ENCODE measurements at regions not wholly inside any gene's neighbourhood (a gene's known extent, or its start where the extent isn't known, plus 50 kb on each side); places are given as distances from the start of the nearest gene placed in this dataset.

DNA sequence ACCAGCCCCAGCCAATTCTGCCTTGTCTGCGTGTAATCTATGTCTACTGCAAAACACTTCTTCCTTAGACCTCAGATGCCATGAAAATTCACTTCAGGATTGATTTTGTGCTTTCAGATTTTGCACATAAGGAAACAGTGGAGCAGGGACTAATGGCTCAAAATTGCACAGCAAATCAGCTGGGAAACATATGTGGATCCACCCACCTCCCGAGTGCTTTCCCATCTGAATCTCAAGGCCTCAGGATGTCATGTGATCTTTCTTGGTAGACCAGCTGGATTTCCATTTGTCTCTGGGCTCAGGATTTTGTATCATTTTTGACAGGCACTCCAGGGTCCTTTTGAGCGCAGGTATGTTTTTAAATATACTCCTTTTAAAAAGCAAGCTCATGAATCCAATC lies 158.6 kb downstream of the MIS18A start:
- no peak for TF ChIP-seq JUND (IDR thresholded peaks at IDR 0.05; ENCODE audit: low read depth)
- no peak for DNase-seq (ENCODE audit: low read depth in 1 of 2, low spot score in 1 of 2)
- in situ Hi-C loops (cut with HindIII; ENCODE audit: low pct_unique_long_range_greater_than_20kb, low sequenced_read_pairs) = no loop called here

DNA sequence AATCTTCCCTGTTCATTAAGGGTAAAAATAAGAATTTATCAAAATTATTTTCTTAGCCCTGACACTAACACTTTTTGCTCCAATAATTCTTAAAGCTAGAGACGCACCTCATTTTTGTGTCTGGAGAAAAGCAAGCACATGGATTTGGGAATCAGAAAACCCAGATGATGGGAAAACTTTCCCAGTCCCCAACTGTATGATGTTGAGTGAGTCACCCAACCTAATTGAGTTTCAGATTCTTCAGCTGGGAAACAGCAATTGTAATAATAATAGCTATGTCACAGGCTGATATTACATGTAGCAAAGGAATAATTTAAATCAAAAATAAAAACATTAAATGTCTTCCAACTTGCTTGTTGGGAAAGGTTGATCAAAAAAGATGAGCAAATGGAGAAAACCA lies 159.0 kb downstream of the MIS18A start:
- no peak for TF ChIP-seq JUND (IDR thresholded peaks at IDR 0.05; ENCODE audit: low read depth)
- no peak for DNase-seq (ENCODE audit: low read depth in 1 of 2, low spot score in 1 of 2)
- in situ Hi-C loops (cut with HindIII; ENCODE audit: low pct_unique_long_range_greater_than_20kb, low sequenced_read_pairs) = no loop called here

DNA sequence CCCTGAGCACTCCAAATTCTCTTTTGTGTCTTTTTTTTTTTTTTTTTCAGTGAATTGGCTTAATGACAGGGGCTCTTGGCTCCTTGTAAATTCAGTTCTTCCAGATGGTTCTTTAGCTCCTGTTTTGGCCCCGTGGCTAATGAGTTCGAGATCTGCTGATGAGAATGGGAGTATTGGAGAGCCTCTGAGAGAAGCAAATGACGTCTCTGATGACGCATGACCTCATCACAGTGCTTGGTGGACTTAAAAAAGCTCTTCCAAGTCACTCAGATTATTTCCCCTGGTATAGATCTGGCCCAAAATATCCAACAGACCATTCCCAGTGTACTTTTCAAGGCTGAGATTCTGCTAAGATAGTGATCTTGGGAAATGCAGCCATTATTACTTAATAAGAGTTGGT lies 159.5 kb downstream of the MIS18A start:
- TF ChIP-seq JUND (IDR thresholded peaks at IDR 0.05; ENCODE audit: low read depth) = no peak
- in situ Hi-C loops (cut with HindIII; ENCODE audit: low pct_unique_long_range_greater_than_20kb, low sequenced_read_pairs) = no loop called here
- DNase-seq (ENCODE audit: low read depth in 1 of 2, low spot score in 1 of 2) = no peak

DNA sequence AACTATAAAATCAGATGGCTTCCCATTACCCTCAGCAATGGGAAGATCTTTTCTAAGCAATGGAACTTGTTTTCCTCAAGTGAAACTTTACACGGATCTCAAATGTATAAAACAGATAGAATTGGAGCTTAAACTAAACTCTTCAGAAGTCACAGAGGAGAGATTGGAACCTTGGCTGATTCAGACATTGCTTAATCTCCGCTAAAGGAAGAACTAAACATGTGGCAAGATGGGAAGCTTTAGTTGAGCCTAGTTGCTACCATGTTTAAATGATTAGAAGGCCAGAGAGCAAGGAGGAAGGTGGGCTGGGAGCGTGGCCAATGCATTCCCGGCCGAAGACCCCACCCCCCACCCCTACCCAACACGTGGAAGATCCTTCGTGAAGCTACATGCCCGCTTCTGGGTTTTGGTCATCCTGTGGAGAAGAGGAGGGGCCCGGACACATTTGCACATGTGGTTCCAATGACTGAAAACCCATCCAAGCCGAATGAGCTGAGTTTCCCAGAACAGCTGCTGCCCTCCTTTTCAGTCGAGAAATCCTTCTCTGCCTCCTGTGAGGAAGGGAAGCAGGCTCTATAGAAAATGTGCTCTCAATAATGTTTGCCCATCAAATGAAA lies 164.3 kb downstream of the MIS18A start:
- in situ Hi-C loops (cut with HindIII; ENCODE audit: low pct_unique_long_range_greater_than_20kb, low sequenced_read_pairs) = no loop called here
- no peak for TF ChIP-seq JUND (IDR thresholded peaks at IDR 0.05; ENCODE audit: low read depth)
- no peak for DNase-seq (ENCODE audit: low read depth in 1 of 2, low spot score in 1 of 2)

DNA sequence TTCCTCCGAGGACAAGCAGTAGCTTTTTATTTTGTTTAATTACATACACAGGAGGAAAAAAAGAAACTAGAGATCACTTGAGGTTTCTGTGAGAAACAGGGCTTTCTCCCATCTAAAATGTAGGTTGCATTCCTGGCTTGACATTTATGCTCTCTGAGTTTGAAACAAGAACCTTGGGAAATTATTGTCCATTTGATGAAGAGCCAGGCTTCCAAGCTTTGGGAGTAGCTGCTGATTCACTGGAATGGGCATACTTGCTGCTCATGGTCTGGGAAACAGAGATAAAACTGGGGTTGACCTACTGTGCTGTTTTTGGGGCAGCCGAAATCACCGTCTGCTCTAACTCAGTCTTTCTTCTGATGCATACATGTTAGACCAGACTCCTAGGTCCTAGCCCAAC lies 165.4 kb downstream of the MIS18A start:
- no peak for TF ChIP-seq JUND (IDR thresholded peaks at IDR 0.05; ENCODE audit: low read depth)
- in situ Hi-C loops (cut with HindIII; ENCODE audit: low pct_unique_long_range_greater_than_20kb, low sequenced_read_pairs) = no loop called here
- DNase-seq (ENCODE audit: low read depth in 1 of 2, low spot score in 1 of 2) = no peak

DNA sequence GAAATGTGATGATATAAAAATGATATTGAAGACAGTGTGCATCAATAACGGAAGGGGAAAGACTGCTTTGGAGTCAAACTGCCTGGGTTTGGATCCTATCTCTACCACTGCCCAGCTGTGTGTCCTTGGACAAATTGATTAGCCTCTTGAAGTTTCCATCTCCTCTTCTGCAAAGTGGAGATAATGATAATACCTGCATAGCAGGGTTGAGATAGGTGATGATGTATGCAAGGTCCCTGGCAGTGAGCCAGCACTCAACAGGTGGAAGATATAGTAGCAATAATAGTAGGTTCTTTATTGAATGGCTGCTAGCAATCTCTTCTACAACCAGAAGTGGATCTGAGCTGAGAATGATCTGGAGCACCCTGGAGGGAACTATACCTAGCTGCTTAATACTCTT lies 166.7 kb downstream of the MIS18A start:
- DNase-seq (ENCODE audit: low read depth in 1 of 2, low spot score in 1 of 2) = no peak
- no peak for TF ChIP-seq JUND (IDR thresholded peaks at IDR 0.05; ENCODE audit: low read depth)
- in situ Hi-C loops (cut with HindIII; ENCODE audit: low pct_unique_long_range_greater_than_20kb, low sequenced_read_pairs) = no loop called here

DNA sequence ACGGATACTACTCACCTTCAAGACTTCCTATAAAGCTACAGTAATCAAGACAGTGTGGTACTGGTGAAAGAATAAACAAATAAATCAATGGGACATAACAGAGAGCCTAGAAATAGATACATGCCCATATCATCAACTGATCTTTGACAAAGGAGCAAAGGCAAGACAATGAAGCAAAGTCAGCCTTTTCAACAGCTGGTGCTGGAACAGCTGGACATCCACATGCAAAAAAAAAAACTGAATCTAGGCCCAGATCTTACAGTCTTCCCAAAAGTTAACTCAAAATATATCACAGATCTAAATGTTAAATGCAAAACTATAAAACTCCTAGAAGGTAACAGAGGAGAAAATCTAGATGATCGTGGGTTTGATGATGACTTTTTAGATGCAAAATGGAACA lies 170.3 kb downstream of the MIS18A start:
- in situ Hi-C loops (cut with HindIII; ENCODE audit: low pct_unique_long_range_greater_than_20kb, low sequenced_read_pairs) = no loop called here
- no peak for DNase-seq (ENCODE audit: low read depth in 1 of 2, low spot score in 1 of 2)
- no peak for TF ChIP-seq JUND (IDR thresholded peaks at IDR 0.05; ENCODE audit: low read depth)

DNA sequence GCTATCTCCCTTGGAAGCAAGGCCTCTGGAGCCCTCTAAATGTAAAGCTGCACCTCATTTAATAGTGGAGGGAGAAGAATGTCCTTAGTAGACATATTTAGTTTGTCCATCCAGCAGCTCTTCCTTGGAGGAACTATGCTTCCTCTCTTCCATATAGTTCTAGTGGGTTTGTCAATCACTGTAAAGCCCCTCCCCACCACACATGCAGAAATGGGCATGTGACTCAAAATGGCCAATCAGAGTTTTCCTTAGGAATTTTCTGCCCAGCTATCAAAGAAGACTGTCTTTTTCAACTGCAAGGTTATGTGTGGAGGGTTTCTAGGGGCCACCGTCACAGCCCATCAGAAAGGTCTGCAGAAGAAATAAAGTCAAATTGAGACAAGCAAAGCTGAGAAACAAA lies 175.5 kb downstream of the MIS18A start:
- no peak for DNase-seq (ENCODE audit: low read depth in 1 of 2, low spot score in 1 of 2)
- no peak for TF ChIP-seq JUND (IDR thresholded peaks at IDR 0.05; ENCODE audit: low read depth)
- in situ Hi-C loops (cut with HindIII; ENCODE audit: low pct_unique_long_range_greater_than_20kb, low sequenced_read_pairs) = no loop called here

DNA sequence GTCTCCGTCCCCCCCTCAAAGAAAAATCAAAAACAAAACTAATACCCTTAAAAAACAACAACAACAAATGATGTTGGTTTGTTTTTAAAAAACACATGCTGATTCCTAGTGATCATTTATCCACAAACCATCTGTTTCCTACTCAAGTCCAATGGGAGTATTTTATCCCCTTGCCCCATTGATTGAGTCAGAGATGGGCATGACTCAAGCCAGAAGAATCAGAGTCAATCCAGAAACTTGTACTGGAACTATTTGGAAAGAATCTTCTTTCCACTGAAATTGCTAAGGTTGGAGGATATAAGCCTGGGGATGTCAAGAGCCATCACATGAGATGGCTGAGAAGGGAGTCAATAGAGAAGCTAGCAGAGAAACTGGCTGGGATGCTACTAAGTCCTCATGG lies 176.4 kb downstream of the MIS18A start:
- in situ Hi-C loops (cut with HindIII; ENCODE audit: low pct_unique_long_range_greater_than_20kb, low sequenced_read_pairs) = no loop called here
- no peak for DNase-seq (ENCODE audit: low read depth in 1 of 2, low spot score in 1 of 2)
- TF ChIP-seq JUND (IDR thresholded peaks at IDR 0.05; ENCODE audit: low read depth) = no peak

DNA sequence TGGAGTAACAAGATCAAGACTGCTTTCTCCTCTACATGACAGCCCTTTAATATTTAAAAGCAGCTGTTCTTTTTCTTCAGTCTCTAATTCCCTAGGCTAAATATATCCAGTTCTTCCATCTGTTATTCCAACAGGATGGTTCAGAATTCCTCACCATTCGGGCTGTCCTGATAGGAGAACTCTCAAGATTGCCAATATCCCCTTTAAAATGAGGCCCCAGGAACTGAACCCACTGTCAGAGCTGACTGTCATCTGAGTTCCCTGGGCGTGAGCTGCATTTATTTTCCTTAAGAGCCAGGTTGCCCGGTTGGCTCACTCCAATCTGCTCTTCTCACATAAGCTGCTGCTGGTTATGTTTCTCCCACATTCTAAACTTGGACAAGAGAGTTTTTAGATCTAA lies 177.6 kb downstream of the MIS18A start:
- in situ Hi-C loops (cut with HindIII; ENCODE audit: low pct_unique_long_range_greater_than_20kb, low sequenced_read_pairs) = no loop called here
- no peak for DNase-seq (ENCODE audit: low read depth in 1 of 2, low spot score in 1 of 2)
- no peak for TF ChIP-seq JUND (IDR thresholded peaks at IDR 0.05; ENCODE audit: low read depth)

DNA sequence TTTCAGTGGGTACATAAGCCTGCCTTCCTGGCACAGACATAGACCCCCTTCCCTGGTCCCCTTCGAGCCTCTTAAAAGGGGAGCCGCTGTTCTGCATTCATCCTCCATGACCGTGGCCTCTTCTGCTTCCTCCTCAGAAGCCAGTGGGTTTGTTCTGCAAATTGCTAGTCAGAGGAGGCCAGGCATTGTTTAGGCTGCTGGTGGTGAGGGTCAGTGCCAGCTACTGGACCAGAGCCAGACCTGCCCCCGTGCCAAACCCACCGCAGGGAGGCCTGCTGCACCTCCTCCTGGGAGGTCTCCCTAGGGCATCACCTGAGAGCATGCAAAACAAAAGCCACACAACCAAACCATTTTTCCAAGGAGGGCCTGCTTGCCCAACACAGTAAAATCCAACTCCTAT lies 178.4 kb downstream of the MIS18A start:
- in situ Hi-C loops (cut with HindIII; ENCODE audit: low pct_unique_long_range_greater_than_20kb, low sequenced_read_pairs) = no loop called here
- no peak for DNase-seq (ENCODE audit: low read depth in 1 of 2, low spot score in 1 of 2)
- TF ChIP-seq JUND (IDR thresholded peaks at IDR 0.05; ENCODE audit: low read depth) = no peak

DNA sequence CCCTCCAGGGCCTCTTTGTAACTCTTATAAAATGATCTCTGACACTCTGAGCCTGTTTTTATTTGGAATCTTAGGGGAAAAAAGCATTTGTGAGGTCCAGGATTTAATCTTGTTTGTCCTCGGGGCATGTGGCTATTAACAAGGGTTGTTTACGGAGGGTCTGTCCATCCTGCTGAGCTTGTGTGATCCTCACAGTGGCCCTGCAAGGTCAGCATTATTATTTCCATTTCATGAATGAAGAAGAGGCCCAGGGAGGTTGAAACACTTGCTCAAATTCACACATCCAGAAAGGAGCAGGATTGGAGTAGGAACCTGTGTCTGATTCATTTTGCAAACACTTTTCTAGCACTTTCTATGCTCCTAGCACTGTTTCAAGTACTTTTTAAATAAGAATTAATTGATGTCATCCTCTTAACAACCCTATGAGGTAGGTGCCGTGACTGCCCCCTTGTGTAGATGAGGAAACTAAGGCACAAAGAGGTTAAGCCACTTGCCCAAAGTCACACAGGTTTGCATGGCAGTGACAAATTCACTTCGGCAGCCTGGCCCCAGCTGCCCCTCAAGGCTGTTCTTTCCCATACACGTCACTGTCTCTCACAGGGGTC lies 178.9 kb downstream of the MIS18A start:
- no peak for TF ChIP-seq JUND (IDR thresholded peaks at IDR 0.05; ENCODE audit: low read depth)
- in situ Hi-C loops (cut with HindIII; ENCODE audit: low pct_unique_long_range_greater_than_20kb, low sequenced_read_pairs) = no loop called here
- peak in 1 of 2 experiments; percentile 44 for DNase-seq (ENCODE audit: low read depth in 1 of 2, low spot score in 1 of 2)

DNA sequence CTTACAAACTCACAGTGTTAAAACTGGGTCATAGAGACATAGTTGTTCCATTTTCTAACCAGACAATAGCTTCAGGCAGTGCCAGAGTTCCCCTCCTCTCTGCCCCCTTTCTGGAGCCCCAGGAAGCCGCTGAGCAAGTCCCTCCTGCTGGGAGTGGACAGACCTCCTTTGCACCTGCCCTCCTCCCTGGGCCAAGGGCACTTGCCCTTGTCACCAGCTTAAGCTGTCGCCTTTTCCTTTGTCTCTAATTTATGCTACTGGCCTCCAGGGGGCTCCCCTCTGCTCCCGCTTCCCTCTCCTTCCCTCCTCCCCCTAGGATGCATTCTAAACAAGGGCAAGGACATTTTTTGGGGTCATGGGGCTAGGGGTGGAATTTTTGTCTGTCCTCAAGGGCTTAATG lies 182.4 kb downstream of the MIS18A start:
- in situ Hi-C loops (cut with HindIII; ENCODE audit: low pct_unique_long_range_greater_than_20kb, low sequenced_read_pairs) = no loop called here
- no peak for TF ChIP-seq JUND (IDR thresholded peaks at IDR 0.05; ENCODE audit: low read depth)
- peak; percentile 28 to 67 for DNase-seq (ENCODE audit: low read depth in 1 of 2, low spot score in 1 of 2)

DNA sequence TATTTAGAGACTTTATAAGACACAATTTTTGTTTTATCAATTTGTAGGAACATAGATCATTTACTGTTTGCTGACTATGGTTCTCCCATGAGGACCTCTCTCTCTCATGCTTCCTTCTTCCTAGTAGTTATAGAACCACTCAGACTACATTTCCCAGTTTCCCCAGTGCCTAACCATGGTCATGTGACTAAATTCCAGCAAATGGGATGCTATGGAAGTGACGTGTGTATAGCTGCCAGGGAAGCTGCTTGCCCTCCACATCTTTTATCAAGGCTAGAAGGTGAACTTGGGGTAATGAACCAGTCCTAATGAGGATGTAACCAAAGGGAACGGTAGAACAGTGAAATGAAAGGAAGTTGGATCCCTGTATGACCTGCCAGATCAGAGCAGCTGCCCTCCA lies 184.0 kb downstream of the MIS18A start:
- in situ Hi-C loops (cut with HindIII; ENCODE audit: low pct_unique_long_range_greater_than_20kb, low sequenced_read_pairs) = no loop called here
- no peak for TF ChIP-seq JUND (IDR thresholded peaks at IDR 0.05; ENCODE audit: low read depth)
- peak; percentile 28 to 64 for DNase-seq (ENCODE audit: low read depth in 1 of 2, low spot score in 1 of 2)

Measured in T47D (cell line).